Aorta (tissue), 5 donors: ENCODE measurements at regions not wholly inside any gene's neighbourhood (a gene's known extent, or its start where the extent isn't known, plus 50 kb on each side); places are given as distances from the start of the nearest gene placed in this dataset.

Experiments used
- ATAC-seq: fragments of 200-7000 bp; cut with Tn5 transposase; one replicate; pipeline ENCODE4 v1.9.1; 2022; ENCODE audit warnings: moderate library complexity; ENCODE audit not compliant: low FRiP score
- DNase-seq, 2 donors: peaks; one replicate each; pipeline ENCODE4 v3.0.0-alpha.2; 2020
- H3K27ac ChIP-seq, 2 donors: one replicate each; pipeline ENCODE4 v1.5.1; 2013; ENCODE audit warnings: low read length in 2 of 2, mild to moderate bottlenecking in 2 of 2, moderate library complexity in 2 of 2, control low read depth in 1 of 2, inconsistent platforms in 1 of 2, low read depth in 1 of 2
- H3K27me3 ChIP-seq, 2 donors: one replicate each; pipeline ENCODE4 v1.6.1; 2013; ENCODE audit warnings: control low read depth in 1 of 2, low read length in 1 of 2, mild to moderate bottlenecking in 1 of 2, moderate library complexity in 1 of 2; ENCODE audit not compliant: insufficient read depth in 2 of 2, control insufficient read depth in 1 of 2
- H3K36me3 ChIP-seq, 2 donors: one replicate each; pipeline ENCODE4 v1.6.1; 2013; ENCODE audit warnings: control low read depth in 1 of 2, low read length in 1 of 2, mild to moderate bottlenecking in 1 of 2; ENCODE audit not compliant: insufficient read depth in 2 of 2, control insufficient read depth in 1 of 2
- H3K4me1 ChIP-seq, 2 donors: one replicate each; pipeline ENCODE4 v1.6.1; 2013; ENCODE audit warnings: low read length in 2 of 2, control low read depth in 1 of 2, mild to moderate bottlenecking in 1 of 2, moderate library complexity in 1 of 2; ENCODE audit not compliant: insufficient read depth in 2 of 2, control insufficient read depth in 1 of 2
- H3K4me3 ChIP-seq, 2 donors: one replicate each; pipeline ENCODE4 v1.5.1; 2013; ENCODE audit warnings: low read length in 2 of 2, control low read depth in 1 of 2, mild to moderate bottlenecking in 1 of 2
- H3K9me3 ChIP-seq: one replicate; pipeline ENCODE4 v1.6.1; 2013; ENCODE audit warnings: mild to moderate bottlenecking, low read length; ENCODE audit not compliant: control insufficient read depth
- WGBS, 2 donors: extraction: QIAGEN DNeasy Blood & Tissue Kit; methylation state at CpG; one replicate each; pipeline ENCODE4 v1.1.7; 2013; 5-methylcytosine and 5-hydroxymethylcytosine counted together
- intact Hi-C, 2 donors: fragments of 100-400 bp; cut with DNase I; formaldehyde crosslinking; loops; one replicate each; pipeline versions ENCODE4 v1.14.2 to v1.15.0; 2022
- donor health status: healthy with polysubstance abuse.
- donor health status: Bipolar disorder and iron deficiency.
- donor health status: DM: no; HTN: no; CAD: no.
- donor health status: DM: no; HTN: no; CAD: no.
- donor health status: DM: yes; HTN: yes; CAD: no.

GRCh38 chr21:39060485-39061083 lies 122.7 kb downstream of the PSMG1 start:
- ATAC-seq = no peak
- no peaks in the 10 kb centered on the region for H3K4me1 ChIP-seq
- no peaks in the 10 kb centered on the region for H3K27me3 ChIP-seq
- no peak overlapping the region for H3K4me3 ChIP-seq
- no peak for DNase-seq
- H3K9me3 ChIP-seq = no peaks in the 10 kb centered on the region
- H3K27ac ChIP-seq = no peak overlapping the region
- WGBS, 2 donors = 94 to 97% methylated on average over 9 of the region's 9 CpGs
- no peaks in the 10 kb centered on the region for H3K36me3 ChIP-seq
- intact Hi-C loops = no loop called here

DNA sequence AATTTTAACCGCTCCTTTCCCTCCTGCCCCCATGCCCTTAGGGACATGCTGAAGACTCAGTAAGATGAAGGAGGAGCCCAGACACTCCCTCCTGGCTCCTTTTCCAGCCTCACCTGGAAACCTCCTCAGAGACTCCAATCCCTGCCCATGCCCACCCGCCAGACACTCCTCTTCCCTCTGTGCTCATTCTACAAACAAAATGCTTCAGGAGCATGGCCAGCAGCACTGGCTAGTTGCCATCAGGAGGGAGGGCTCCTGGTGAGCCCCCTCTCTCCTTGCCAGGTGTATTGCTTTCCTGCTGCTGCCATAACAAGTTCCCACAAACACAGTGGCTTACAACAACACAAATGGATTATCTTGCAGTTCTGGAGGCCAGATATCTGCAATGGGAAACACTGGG lies 126.1 kb downstream of the PSMG1 start:
- ATAC-seq (no peak), DNase-seq (no peak)
- H3K36me3 ChIP-seq = no peaks in the 10 kb centered on the region
- 93% methylated on average over 2 of the region's 2 CpGs for WGBS, 2 donors
- no peaks in the 10 kb centered on the region for H3K9me3 ChIP-seq
- H3K4me1 ChIP-seq = no peaks in the 10 kb centered on the region
- no peak overlapping the region for H3K4me3 ChIP-seq
- intact Hi-C loops = no loop called here
- H3K27ac ChIP-seq = no peak overlapping the region
- no peaks in the 10 kb centered on the region for H3K27me3 ChIP-seq

GRCh38 chr21:39056636-39057035 lies 126.6 kb downstream of the PSMG1 start:
- Histone ChIP-seq H3K9me3 (no peaks in the 10 kb centered on the region), H3K36me3 (no peaks in the 10 kb centered on the region), H3K4me3 (no peak overlapping the region), H3K27ac (no peak overlapping the region), H3K4me1 (no peaks in the 10 kb centered on the region), H3K27me3 (no peaks in the 10 kb centered on the region)
- ATAC-seq (no peak), DNase-seq (no peak)
- intact Hi-C loops = no loop called here
- 94 to 96% methylated on average over 2 of the region's 2 CpGs for WGBS, 2 donors

DNA sequence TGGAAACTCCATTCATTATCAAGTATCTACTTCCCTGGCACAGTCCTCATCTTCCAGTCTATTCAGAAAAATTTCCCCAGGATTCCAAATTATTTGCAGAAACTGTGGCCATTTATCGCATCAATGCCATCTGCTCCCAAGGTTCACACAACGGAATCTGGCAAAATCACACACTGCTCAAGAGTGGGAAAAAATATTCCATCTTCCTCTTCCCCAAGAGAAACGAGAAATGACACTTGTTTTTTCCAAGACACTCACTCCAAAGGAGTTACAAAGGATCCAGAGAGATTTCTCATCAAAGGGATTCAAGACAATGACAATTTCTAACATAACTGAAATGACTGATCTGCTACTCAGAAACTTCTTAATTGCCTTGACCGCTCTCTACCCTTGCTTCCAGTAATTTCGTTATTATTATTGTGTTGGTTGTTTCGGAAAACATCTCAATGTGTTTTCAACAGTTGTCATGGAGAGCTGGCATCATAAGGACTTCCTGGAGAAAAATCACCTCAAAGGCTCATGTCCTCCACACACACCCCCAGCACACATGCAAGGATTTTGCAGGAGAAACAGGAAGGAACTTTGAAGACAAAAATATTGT lies 128.0 kb downstream of the PSMG1 start:
- no peak overlapping the region for H3K4me3 ChIP-seq
- intact Hi-C loops = no loop called here
- WGBS, 2 donors = 90 to 93% methylated on average over 6 of the region's 6 CpGs
- H3K27me3 ChIP-seq = no peaks in the 10 kb centered on the region
- H3K4me1 ChIP-seq = no peaks in the 10 kb centered on the region
- no peak overlapping the region for H3K27ac ChIP-seq
- no peak for DNase-seq
- no peaks in the 10 kb centered on the region for H3K36me3 ChIP-seq
- ATAC-seq = peak; percentile 10
- H3K9me3 ChIP-seq = no peaks in the 10 kb centered on the region

DNA sequence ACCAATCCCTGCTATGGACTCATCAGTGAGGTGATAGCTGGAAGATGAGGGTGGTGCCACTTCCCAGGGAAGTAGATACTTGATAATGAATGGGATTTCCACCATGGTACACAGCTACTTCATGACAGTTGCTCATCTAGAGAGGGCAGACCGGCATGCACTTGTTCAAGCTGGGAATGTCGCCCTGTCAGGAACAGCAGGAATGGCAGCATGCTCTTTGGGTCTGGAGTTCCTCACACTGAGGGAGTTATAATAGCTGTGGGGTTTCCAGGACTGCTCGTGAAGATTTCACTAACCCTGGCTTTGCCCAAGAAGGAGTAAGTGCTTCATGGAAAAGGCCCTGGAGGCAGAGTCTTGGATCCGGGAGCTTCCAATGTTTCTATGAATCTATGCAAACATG lies 129.2 kb downstream of the PSMG1 start:
- Histone ChIP-seq H3K27ac (no peak overlapping the region), H3K4me3 (no peak overlapping the region), H3K9me3 (no peaks in the 10 kb centered on the region), H3K4me1 (no peaks in the 10 kb centered on the region), H3K27me3 (no peaks in the 10 kb centered on the region), H3K36me3 (no peaks in the 10 kb centered on the region)
- DNase-seq = no peak
- intact Hi-C loops = no loop called here
- WGBS, 2 donors = 86 to 87% methylated on average over 4 of the region's 4 CpGs
- no peak for ATAC-seq

- Histone ChIP-seq H3K27me3 (no peaks in the 10 kb centered on the region), H3K4me1 (no peaks in the 10 kb centered on the region), H3K9me3 (no peaks in the 10 kb centered on the region), H3K4me3 (no peak overlapping the region), H3K36me3 (no peaks in the 10 kb centered on the region), H3K27ac (no peak overlapping the region)
- intact Hi-C loops = no loop called here
- ATAC-seq (peak; percentile 20), DNase-seq (no peak)
- WGBS, 2 donors = 61 to 73% methylated on average over 11 of the region's 11 CpGs
Measured at GRCh38 chr21:39053126-39053525, 130.1 kb downstream of the PSMG1 start.

- no peaks in the 10 kb centered on the region for H3K4me1 ChIP-seq
- no peaks in the 10 kb centered on the region for H3K9me3 ChIP-seq
- H3K4me3 ChIP-seq = no peak overlapping the region
- ATAC-seq = no peak
- no peaks in the 10 kb centered on the region for H3K36me3 ChIP-seq
- intact Hi-C loops = no loop called here
- H3K27me3 ChIP-seq = no peaks in the 10 kb centered on the region
- no peak for DNase-seq
- WGBS, 2 donors = 71 to 78% methylated on average over 7 of the region's 7 CpGs
- no peak overlapping the region for H3K27ac ChIP-seq
Measured at GRCh38 chr21:39052718-39053117, 130.5 kb downstream of the PSMG1 start.

DNA sequence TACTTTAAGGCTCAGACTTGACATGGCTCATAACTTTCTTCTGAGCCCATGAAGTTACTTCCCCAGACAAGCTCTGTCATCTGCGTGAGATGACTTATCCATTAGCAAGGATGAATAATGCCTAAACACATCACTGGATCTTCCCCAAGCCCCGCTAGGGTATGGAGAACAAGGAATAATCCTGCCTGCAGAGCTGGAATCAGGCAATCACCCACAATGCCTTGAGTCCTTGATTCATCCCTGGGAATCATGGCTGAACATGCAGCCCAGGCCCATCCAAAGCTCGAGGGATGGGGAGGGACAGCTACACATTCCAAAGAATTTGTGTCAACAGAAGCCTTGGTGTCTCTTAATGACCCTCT lies 131.7 kb downstream of the PSMG1 start:
- DNase-seq (peak in 1 of 2 donors; percentile 70), ATAC-seq (no peak)
- Histone ChIP-seq H3K36me3 (no peaks in the 10 kb centered on the region), H3K9me3 (no peaks in the 10 kb centered on the region), H3K4me1 (no peaks in the 10 kb centered on the region), H3K27ac (no peak overlapping the region), H3K27me3 (no peaks in the 10 kb centered on the region), H3K4me3 (no peak overlapping the region)
- intact Hi-C loops = no loop called here
- 76 to 79% methylated on average over 3 of the region's 3 CpGs for WGBS, 2 donors

DNA sequence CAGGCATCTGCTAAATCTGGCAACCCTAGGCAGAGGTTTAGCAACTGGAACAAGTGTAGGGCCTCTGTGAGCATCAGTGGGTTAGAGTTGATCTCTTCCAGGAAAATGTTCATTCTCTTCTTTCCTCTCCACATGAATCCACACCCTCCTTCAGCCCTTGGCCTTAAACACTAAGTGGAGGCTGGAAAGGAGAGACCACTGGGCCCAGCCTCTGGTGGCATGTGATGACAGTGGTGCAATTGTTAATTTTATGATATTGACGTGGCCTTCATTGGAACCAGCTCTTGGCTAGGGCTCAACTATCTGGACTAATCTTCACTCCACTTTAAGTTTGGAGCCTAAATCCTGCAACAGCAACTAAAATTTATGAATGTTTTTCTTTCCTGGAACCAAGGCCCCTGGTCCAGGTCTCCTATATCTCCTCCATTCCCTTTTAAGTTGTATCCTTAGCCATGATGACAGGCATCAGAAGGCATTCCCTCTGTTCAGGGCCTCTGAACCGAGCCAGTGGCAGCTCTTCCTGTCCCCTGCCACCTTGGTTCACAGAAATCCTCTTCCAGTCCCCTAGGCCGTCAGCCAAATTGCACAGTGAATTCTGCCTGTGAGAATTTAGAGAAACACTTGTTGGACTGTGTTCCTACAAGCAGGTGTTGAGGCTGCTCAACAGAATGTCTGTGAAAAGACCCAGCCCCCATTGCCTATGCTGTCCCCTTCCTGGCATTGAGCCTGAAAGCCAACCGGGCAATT lies 132.2 kb downstream of the PSMG1 start:
- 23 to 38% methylated on average over 4 of the region's 4 CpGs for WGBS, 2 donors
- H3K4me1 ChIP-seq = no peaks in the 10 kb centered on the region
- no peak overlapping the region for H3K4me3 ChIP-seq
- peak in 1 of 2 donors; percentile 45 for DNase-seq
- intact Hi-C loops = no loop called here
- peak; percentile 45 for ATAC-seq
- H3K9me3 ChIP-seq = no peaks in the 10 kb centered on the region
- H3K27me3 ChIP-seq = no peaks in the 10 kb centered on the region
- H3K36me3 ChIP-seq = no peaks in the 10 kb centered on the region
- no peak overlapping the region for H3K27ac ChIP-seq
